HCT116 (cell line): ENCODE measurements at regions not wholly inside any gene's neighbourhood (a gene's known extent, or its start where the extent isn't known, plus 50 kb on each side); places are given as distances from the start of the nearest gene placed in this dataset.

ENCODE experiments used
- ATAC-seq: fragments of 200-7000 bp; cut with Tn5 transposase; 2 replicates; pipeline ENCODE4 v1.9.1; 2020; ENCODE audit warnings: mild to moderate bottlenecking, moderate library complexity
- BruUV-seq: library from RNA; stranded (reverse); fragments of 400-500 nt; replicated peaks from 2 replicates; lab custom pipeline; 2021; lab: Mats Ljungman, UMichigan
- CTCF ChIA-PET: fragments of 300-600 bp; sonication (Branson Sonifier 250); formaldehyde crosslinking; loops from one replicate; lab custom pipeline; 2021; ENCODE audit warnings: antibody characterized with exemption; lab: Charles Lee
- POLR2A ChIA-PET: fragments of 300-600, 350-600 bp; sonication (Branson Sonifier 250); formaldehyde crosslinking; loops from one replicate; lab custom pipeline; 2021; ENCODE audit warnings: antibody characterized with exemption; lab: Charles Lee
- RAD21 ChIA-PET, 2 experiments: fragments of 300-600 bp; sonication (Branson Sonifier 250); formaldehyde crosslinking; loops; one replicate each; lab custom pipeline; 2023; ENCODE audit warnings: low total read pairs in 2 of 2; ENCODE audit not compliant: uncharacterized antibody in 2 of 2, unreplicated experiment in 2 of 2, low non-redundant PET in 1 of 2; lab: Charles Lee
- DNase-seq: peaks from one replicate; pipeline ENCODE4 v3.0.0-alpha.2; 2010; ENCODE audit warnings: low read depth, low spot score
- H2AFZ ChIP-seq: fragments of 200-600 bp; shearing (Covaris generic), sonication (generic); 2 replicates; pipeline ENCODE4 v1.6.1; 2017; ENCODE audit warnings: low read depth, mixed run types, mixed read lengths, antibody characterized with exemption, low read length; ENCODE audit not compliant: poor library complexity, severe bottlenecking
- H3K27ac ChIP-seq: 2 replicates; pipeline ENCODE4 v1.5.1; 2012; ENCODE audit warnings: low read depth, low read length
- H3K27me3 ChIP-seq: fragments of 200-600 bp; sonication (generic); 2 replicates; pipeline ENCODE4 v1.6.1; 2016; ENCODE audit warnings: mixed run types, low read length, mixed read lengths; ENCODE audit not compliant: insufficient read depth
- H3K36me3 ChIP-seq, 2 experiments: fragments of 200-500 bp in 1 of 2; fragments of 200-600 bp in 1 of 2; sonication (Bioruptor generic) in 1 of 2; sonication (generic) in 1 of 2; 2 replicates each; pipeline versions ENCODE4 v1.5.1 to v1.6.1; 2014 to 2016; ENCODE audit warnings: low read length in 2 of 2, inconsistent platforms in 1 of 2, mixed read lengths in 1 of 2, mixed run types in 1 of 2; ENCODE audit not compliant: insufficient read depth in 2 of 2, control insufficient read depth in 1 of 2
- H3K4me1 ChIP-seq, 2 experiments: fragments of 200-600 bp in 1 of 2; sonication (generic) in 1 of 2; 2 replicates each; pipeline versions ENCODE4 v1.5.1 to v1.6.1; 2012 to 2017; ENCODE audit warnings: low read length in 2 of 2, inconsistent platforms in 1 of 2, mild to moderate bottlenecking in 1 of 2, mixed read lengths in 1 of 2, mixed run types in 1 of 2, moderate library complexity in 1 of 2; ENCODE audit not compliant: insufficient read depth in 2 of 2, control insufficient read depth in 1 of 2
- H3K4me2 ChIP-seq: fragments of 200-600 bp; sonication (generic); 2 replicates; pipeline ENCODE4 v1.6.1; 2017; ENCODE audit warnings: mixed run types, low read length, mixed read lengths
- H3K4me3 ChIP-seq, 2 experiments: fragments of 200-600 bp in 1 of 2; sonication (generic) in 1 of 2; replicated peaks in 1 of 2; 2 replicates each; pipeline ENCODE4 v1.5.1; 2011 to 2016; ENCODE audit warnings: low read length in 2 of 2, control low read depth in 1 of 2, low read depth in 1 of 2, mild to moderate bottlenecking in 1 of 2, mixed read lengths in 1 of 2, mixed run types in 1 of 2
- H3K79me2 ChIP-seq: fragments of 200-600 bp; sonication (generic); 2 replicates; pipeline ENCODE4 v1.6.1; 2017; ENCODE audit warnings: mild to moderate bottlenecking, mixed run types, low read length, moderate library complexity, mixed read lengths; ENCODE audit not compliant: insufficient read depth
- H3K9ac ChIP-seq: fragments of 200-600 bp; sonication (generic); 2 replicates; pipeline ENCODE4 v1.6.1; 2016; ENCODE audit warnings: low read length, mixed read lengths
- H3K9me2 ChIP-seq: fragments of 200-600 bp; sonication (generic), shearing (Covaris generic); 2 replicates; pipeline ENCODE4 v1.6.1; 2017; ENCODE audit warnings: mixed run types, mild to moderate bottlenecking, moderate library complexity; ENCODE audit not compliant: insufficient read depth
- H3K9me3 ChIP-seq, 2 experiments: fragments of 200-500 bp in 1 of 2; fragments of 200-600 bp in 1 of 2; sonication (Bioruptor generic) in 1 of 2; sonication (generic) in 1 of 2; 2 replicates each; pipeline ENCODE4 v1.6.1; 2014 to 2017; ENCODE audit warnings: low read length in 2 of 2, mixed read lengths in 2 of 2, inconsistent platforms in 1 of 2, low read depth in 1 of 2, mild to moderate bottlenecking in 1 of 2, mixed run types in 1 of 2, moderate library complexity in 1 of 2; ENCODE audit not compliant: control insufficient read depth in 1 of 2, insufficient read depth in 1 of 2
- H4K20me1 ChIP-seq: fragments of 200-600 bp; sonication (generic), shearing (Covaris generic); 2 replicates; pipeline ENCODE4 v1.6.1; 2017; ENCODE audit warnings: mixed run types, mild to moderate bottlenecking, moderate library complexity; ENCODE audit not compliant: insufficient read depth
- CBX3 ChIP-seq: IDR thresholded peaks from 2 replicates; pipeline ENCODE4 v1.6.1; 2012; ENCODE audit warnings: low read depth
- EGR1 ChIP-seq: IDR thresholded peaks from 2 replicates; pipeline ENCODE4 v1.6.1; 2012; ENCODE audit warnings: low read depth
- ELF1 ChIP-seq: IDR thresholded peaks from 2 replicates; pipeline ENCODE4 v1.6.1; 2012; ENCODE audit warnings: low read depth, borderline replicate concordance
- JUND ChIP-seq: IDR thresholded peaks from 2 replicates; pipeline ENCODE4 v1.6.1; 2012
- POLR2A ChIP-seq: IDR thresholded peaks from 2 replicates; pipeline ENCODE4 v1.7.0; 2011; ENCODE audit warnings: borderline replicate concordance; ENCODE audit not compliant: insufficient read depth, insufficient read length; ENCODE audit errors: extremely low read depth
- POLR2AphosphoS5 ChIP-seq: IDR thresholded peaks from 2 replicates; pipeline ENCODE4 v1.6.1; 2011; ENCODE audit warnings: mild to moderate bottlenecking, low read depth, low read length, moderate library complexity
- TCF7L2 ChIP-seq: IDR thresholded peaks from 2 replicates; pipeline ENCODE4 v1.7.0; 2011; ENCODE audit warnings: borderline replicate concordance, inconsistent platforms; ENCODE audit not compliant: insufficient read depth, insufficient read length; ENCODE audit errors: extremely low read depth
- ZFX ChIP-seq: fragments of 450-650 bp; IDR thresholded peaks from 2 replicates; pipeline ENCODE4 v1.6.1; 2017
- ZNF274 ChIP-seq: fragments of 200-500 bp; sonication (Bioruptor generic); IDR thresholded peaks from 2 replicates; pipeline ENCODE4 v1.6.1; 2014; ENCODE audit warnings: mild to moderate bottlenecking, low read depth, low read length, inconsistent platforms
- intact Hi-C: fragments of 100-400 bp; cut with micrococcal nuclease; formaldehyde crosslinking; loops from 2 replicates; pipeline ENCODE4 v1.10.0; 2022
- TF ChIP-seq, protein P1 (sequence below), 3 experiments: fragments of 200-600 bp in 1 of 3; sonication (generic) in 1 of 3; IDR thresholded peaks in 2 of 3; conservative IDR thresholded peaks in 1 of 3; 2 replicates each; pipeline ENCODE4 v1.5.1; 2012 to 2017; ENCODE audit warnings: low read depth in 2 of 3, low read length in 2 of 3, antibody characterized with exemption in 1 of 3, borderline replicate concordance in 1 of 3, control low read depth in 1 of 3, mild to moderate bottlenecking in 1 of 3, mixed read lengths in 1 of 3, mixed run types in 1 of 3, moderate library complexity in 1 of 3; ENCODE audit not compliant: insufficient read depth in 1 of 3

DNA sequence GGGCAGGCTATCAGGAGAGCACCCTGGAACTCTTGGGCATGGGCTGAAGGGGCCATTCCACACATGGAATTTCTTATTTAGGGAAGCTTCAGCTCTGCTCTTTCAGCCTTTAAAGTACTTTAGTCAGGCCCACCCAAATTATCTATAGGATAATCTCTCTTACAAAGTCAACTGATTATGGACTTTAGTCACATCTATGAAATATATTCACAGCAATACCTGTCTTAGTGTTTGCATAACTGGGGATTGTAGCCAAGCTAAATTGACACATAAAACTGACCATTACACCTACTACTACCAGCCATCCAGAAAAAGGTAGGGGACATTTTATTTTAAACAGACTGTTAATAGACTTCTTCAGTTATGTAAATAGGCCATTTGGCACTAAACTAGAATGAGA lies 114.9 kb upstream of the VANGL1 start:
- intact Hi-C loops, result no loop called here
- CTCF ChIA-PET, result no interaction called here
- POLR2A ChIA-PET, result no interaction called here
- Histone ChIP-seq H3K27me3 (no peaks in the 10 kb centered on the region), H2AFZ (no peak overlapping the region), H3K27ac (no peak overlapping the region), H3K4me1 (peaks cover 0 to 5% of the 10 kb centered on the region in 2 experiments; a peak in 1 of 4 replicates), H3K36me3 (no peaks in the 10 kb centered on the region), H3K4me3 (no peak overlapping the region), H4K20me1 (no peaks in the 10 kb centered on the region)
- no peak for TF ChIP-seq ZFX
- no peak for TF ChIP-seq TCF7L2
- TF ChIP-seq JUND, result no peak
- TF ChIP-seq CBX3, result no peak
- no peak for TF ChIP-seq POLR2AphosphoS5
- no peak for TF ChIP-seq ZNF274
- TF ChIP-seq POLR2A, result no peak
- no peak for TF ChIP-seq ELF1
- TF ChIP-seq, protein P1, sequence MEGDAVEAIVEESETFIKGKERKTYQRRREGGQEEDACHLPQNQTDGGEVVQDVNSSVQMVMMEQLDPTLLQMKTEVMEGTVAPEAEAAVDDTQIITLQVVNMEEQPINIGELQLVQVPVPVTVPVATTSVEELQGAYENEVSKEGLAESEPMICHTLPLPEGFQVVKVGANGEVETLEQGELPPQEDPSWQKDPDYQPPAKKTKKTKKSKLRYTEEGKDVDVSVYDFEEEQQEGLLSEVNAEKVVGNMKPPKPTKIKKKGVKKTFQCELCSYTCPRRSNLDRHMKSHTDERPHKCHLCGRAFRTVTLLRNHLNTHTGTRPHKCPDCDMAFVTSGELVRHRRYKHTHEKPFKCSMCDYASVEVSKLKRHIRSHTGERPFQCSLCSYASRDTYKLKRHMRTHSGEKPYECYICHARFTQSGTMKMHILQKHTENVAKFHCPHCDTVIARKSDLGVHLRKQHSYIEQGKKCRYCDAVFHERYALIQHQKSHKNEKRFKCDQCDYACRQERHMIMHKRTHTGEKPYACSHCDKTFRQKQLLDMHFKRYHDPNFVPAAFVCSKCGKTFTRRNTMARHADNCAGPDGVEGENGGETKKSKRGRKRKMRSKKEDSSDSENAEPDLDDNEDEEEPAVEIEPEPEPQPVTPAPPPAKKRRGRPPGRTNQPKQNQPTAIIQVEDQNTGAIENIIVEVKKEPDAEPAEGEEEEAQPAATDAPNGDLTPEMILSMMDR (IDR thresholded peaks at IDR 0.05 in 2 of 3, conservative IDR thresholded peaks at IDR 0.05 in 1 of 3; ENCODE audit: borderline replicate concordance in 1 of 3, insufficient read depth in 1 of 3, low read depth in 2 of 3, low read length in 2 of 3), result no peak
- no peak for TF ChIP-seq EGR1
- TF ChIP-seq, all 23 proteins: peak for 0
- no peak for ATAC-seq
- no peak overlapping the region for H3K4me2 ChIP-seq
- no TSS peak for BruUV-seq
- H3K9ac ChIP-seq, result no peak overlapping the region
- no peaks in the 10 kb centered on the region for H3K79me2 ChIP-seq
- H3K9me2 ChIP-seq, result no peaks in the 10 kb centered on the region
- no peaks in the 10 kb centered on the region for H3K9me3 ChIP-seq
- RAD21 ChIA-PET, result no interaction called here
- DNase-seq, result no peak
